ENCODE measurements at regions not wholly inside any gene's neighbourhood (a gene's known extent, or its start where the extent isn't known, plus 50 kb on each side); places are given as distances from the start of the nearest gene placed in this dataset.

- in situ Hi-C loops (cut with HindIII; ENCODE audit: low pct_ligation_motif_present, low pct_unique_long_range_greater_than_20kb, low sequenced_read_pairs), result no loop called here
Measured at GRCh38 chr3:86162521-86162920, 828.4 kb downstream of the VGLL3 start.

GRCh38 chr3:86161493-86161892, 829.5 kb downstream of the VGLL3 start:
- no peak for DNase-seq
- in situ Hi-C loops (cut with HindIII; ENCODE audit: low pct_ligation_motif_present, low pct_unique_long_range_greater_than_20kb, low sequenced_read_pairs), result no loop called here

More at GRCh38 chr3:86162521-86162920, 828.4 kb downstream of the VGLL3 start:
- DNase-seq, result no peak

GRCh38 chr3:86152620-86153019, 838.3 kb downstream of the VGLL3 start:
- in situ Hi-C loops (cut with HindIII; ENCODE audit: low pct_ligation_motif_present, low pct_unique_long_range_greater_than_20kb, low sequenced_read_pairs), result no loop called here
- DNase-seq, result no peak

- in situ Hi-C loops (cut with HindIII; ENCODE audit: low pct_ligation_motif_present, low pct_unique_long_range_greater_than_20kb, low sequenced_read_pairs), result no loop called here
- no peak for DNase-seq
Measured at GRCh38 chr3:86149054-86149453, 841.9 kb downstream of the VGLL3 start.

GRCh38 chr3:86147119-86147518, 843.8 kb downstream of the VGLL3 start:
- in situ Hi-C loops (cut with HindIII; ENCODE audit: low pct_ligation_motif_present, low pct_unique_long_range_greater_than_20kb, low sequenced_read_pairs), result no loop called here
- DNase-seq, result peak; percentile 7

- no peak for DNase-seq
- in situ Hi-C loops (cut with HindIII; ENCODE audit: low pct_ligation_motif_present, low pct_unique_long_range_greater_than_20kb, low sequenced_read_pairs), result no loop called here
Measured at GRCh38 chr3:86126552-86126951, 864.4 kb downstream of the VGLL3 start.

Measured in ACHN (cell line).